K562 (cell line): ENCODE measurements at regions not wholly inside any gene's neighbourhood (a gene's known extent, or its start where the extent isn't known, plus 50 kb on each side); places are given as distances from the start of the nearest gene placed in this dataset.

Experiments used
- ATAC-seq: fragments of 200-7000 bp; cut with Tn5 transposase; 3 replicates; pipeline ENCODE4 v1.9.1; 2020; ENCODE audit warnings: moderate library complexity
- BruUV-seq: library from RNA; stranded (reverse); fragments of 400-500 nt; replicated peaks from 2 replicates; lab custom pipeline; 2021; lab: Mats Ljungman, UMichigan
- CTCF ChIA-PET: fragments of 300-600 bp; formaldehyde crosslinking; extraction: SDS; loops from one replicate; lab custom pipeline; 2021; ENCODE audit warnings: low intra/inter-chr PET ratio; lab: Yijun Ruan, JAX
- POLR2A ChIA-PET: fragments of 300-600, 350-650 bp; sonication (Branson Sonifier 250); formaldehyde crosslinking; extraction: SDS; loops from one replicate; lab custom pipeline; 2021; ENCODE audit warnings: antibody characterized with exemption, inconsistent platforms; lab: Yijun Ruan, JAX
- DNase-seq, 4 experiments: peaks; one replicate each; pipeline versions ENCODE4 v3.0.0 to v3.0.0-alpha.2; 2011 to 2018; ENCODE audit warnings: low spot score in 3 of 4, mixed read lengths in 3 of 4; ENCODE audit errors: extremely low read depth in 1 of 4
- FAIRE-seq: peaks from 2 replicates; lab custom pipeline; 2011; peaks lifted over from hg19 to GRCh38; lab: Jason Lieb, UNC
- H2AFZ ChIP-seq: 2 replicates; pipeline ENCODE4 v1.6.0; 2011; ENCODE audit warnings: low read depth, low read length, control low read depth, inconsistent platforms
- H3K27ac ChIP-seq: fragments of 200-600 bp; 3 replicates; pipeline ENCODE4 v1.8.0; 2011; ENCODE audit warnings: low read depth, mild to moderate bottlenecking, control low read depth, inconsistent platforms, low read length, moderate library complexity, mixed read lengths; ENCODE audit errors: extremely low read depth
- H3K27me3 ChIP-seq, 2 experiments: fragments of 300-600 bp in 1 of 2; 2 replicates in 1 of 2; 3 replicates in 1 of 2; pipeline versions ENCODE4 v1.6.0 to v1.8.0; 2011; ENCODE audit warnings: inconsistent platforms in 2 of 2, low read length in 2 of 2, mild to moderate bottlenecking in 1 of 2, mixed read lengths in 1 of 2, moderate library complexity in 1 of 2; ENCODE audit not compliant: control insufficient read depth in 2 of 2, insufficient read depth in 2 of 2
- H3K36me3 ChIP-seq: fragments of 300-600 bp; 3 replicates; pipeline ENCODE4 v1.8.0; 2011; ENCODE audit warnings: mild to moderate bottlenecking, low read length, inconsistent platforms; ENCODE audit not compliant: control insufficient read depth, insufficient read depth
- H3K4me1 ChIP-seq, 2 experiments: fragments of 200-600 bp in 1 of 2; replicated peaks in 1 of 2; 2 replicates in 1 of 2; 3 replicates in 1 of 2; pipeline versions ENCODE4 v1.5.1 to v1.8.0; 2011; ENCODE audit warnings: inconsistent platforms in 2 of 2, low read length in 2 of 2, mild to moderate bottlenecking in 1 of 2, mixed read lengths in 1 of 2, moderate library complexity in 1 of 2; ENCODE audit not compliant: control insufficient read depth in 2 of 2, insufficient read depth in 2 of 2
- H3K4me2 ChIP-seq: 2 replicates; pipeline ENCODE4 v1.6.1; 2011; ENCODE audit warnings: low read length, control low read depth, inconsistent platforms, mixed read lengths; ENCODE audit not compliant: insufficient read depth
- H3K4me3 ChIP-seq: fragments of 200-600 bp; sonication (generic), shearing (Covaris generic); 2 replicates; pipeline ENCODE4 v1.5.1; 2016; ENCODE audit warnings: control low read depth, inconsistent platforms
- H3K79me2 ChIP-seq: fragments of 200-600 bp; 3 replicates; pipeline ENCODE4 v1.8.0; 2011; ENCODE audit warnings: low read length, inconsistent platforms; ENCODE audit not compliant: control insufficient read depth, insufficient read depth
- H3K9ac ChIP-seq, 2 experiments: 2 replicates each; pipeline versions ENCODE4 v1.6.0 to v1.6.1; 2011; ENCODE audit warnings: low read depth in 2 of 2, low read length in 2 of 2, control low read depth in 1 of 2, inconsistent platforms in 1 of 2, mild to moderate bottlenecking in 1 of 2, mixed read lengths in 1 of 2; ENCODE audit not compliant: insufficient read depth in 1 of 2
- H3K9me1 ChIP-seq: one replicate; pipeline ENCODE4 v1.6.0; 2011; ENCODE audit warnings: inconsistent platforms, mild to moderate bottlenecking, low read length, moderate library complexity; ENCODE audit not compliant: control insufficient read depth, insufficient read depth
- H3K9me3 ChIP-seq: replicated peaks from 2 replicates; pipeline ENCODE4 v1.5.1; 2011; ENCODE audit warnings: low read depth, low read length, inconsistent platforms; ENCODE audit not compliant: control insufficient read depth, insufficient read depth
- H4K20me1 ChIP-seq: replicated peaks from 2 replicates; pipeline ENCODE4 v1.6.1; 2011; ENCODE audit warnings: low read length, inconsistent platforms, mixed read lengths; ENCODE audit not compliant: control insufficient read depth, insufficient read depth
- ATF2 ChIP-seq: sonication (generic); formaldehyde crosslinking; IDR thresholded peaks from 2 replicates; pipeline ENCODE4 v1.8.1; 2022; ENCODE audit warnings: missing genetic modification reagents
- DEAF1 ChIP-seq: fragments of 450-650 bp; formaldehyde crosslinking; IDR thresholded peaks from 2 replicates; pipeline ENCODE4 v1.4.0; 2020; ENCODE audit warnings: mild to moderate bottlenecking, moderate library complexity
- E2F3 ChIP-seq: fragments of 250-450 bp; sonication (Bioruptor Pico); IDR thresholded peaks from 2 replicates; pipeline ENCODE4 v1.4.0; 2020; ENCODE audit warnings: mild to moderate bottlenecking
- ELF4 ChIP-seq: fragments of 450-650 bp; formaldehyde crosslinking; IDR thresholded peaks from 2 replicates; pipeline ENCODE4 v1.4.0; 2022; ENCODE audit warnings: missing genetic modification characterization
- HDAC3 ChIP-seq: fragments of 450-650 bp; IDR thresholded peaks from 2 replicates; pipeline ENCODE4 v1.6.1; 2018; ENCODE audit warnings: borderline replicate concordance, mild to moderate bottlenecking, moderate library complexity; ENCODE audit not compliant: partially characterized antibody
- IRF1 ChIP-seq: sonication (generic); formaldehyde crosslinking; IDR thresholded peaks from 2 replicates; pipeline ENCODE4 v1.8.0; 2022; ENCODE audit warnings: missing genetic modification reagents, mild to moderate bottlenecking, borderline replicate concordance
- NR4A1 ChIP-seq, 2 experiments: fragments of 250-450 bp in 1 of 2; fragments of 450-650 bp in 1 of 2; sonication (Bioruptor Pico) in 1 of 2; IDR thresholded peaks; 2 replicates each; pipeline versions ENCODE4 v1.4.0 to v1.6.1; 2016 to 2020; ENCODE audit warnings: mild to moderate bottlenecking in 2 of 2, missing compliant biosample characterization in 1 of 2, missing genetic modification characterization in 1 of 2, moderate library complexity in 1 of 2
- PRMT5 ChIP-seq: sonication (generic); formaldehyde crosslinking; IDR thresholded peaks from 2 replicates; pipeline ENCODE4 v1.5.0; 2020; ENCODE audit warnings: missing genetic modification reagents
- TAF7 ChIP-seq: fragments of 450-650 bp; IDR thresholded peaks from 2 replicates; pipeline ENCODE4 v1.6.1; 2016; ENCODE audit warnings: missing genetic modification characterization, missing compliant biosample characterization
- TCFL5 ChIP-seq: fragments of 250-450 bp; sonication (Bioruptor Pico); conservative IDR thresholded peaks from 2 replicates; pipeline ENCODE4 v1.6.1; 2021; ENCODE audit warnings: mild to moderate bottlenecking, moderate library complexity, matching md5 sums
- ZNF174 ChIP-seq: fragments of 250-450 bp; sonication (Bioruptor Pico); IDR thresholded peaks from 2 replicates; pipeline ENCODE4 v1.4.0; 2020; ENCODE audit warnings: mild to moderate bottlenecking
- ZNF592 ChIP-seq: fragments of 450-650 bp; IDR thresholded peaks from 2 replicates; pipeline ENCODE4 v1.6.1; 2017; ENCODE audit warnings: antibody characterized with exemption, mild to moderate bottlenecking
- WGBS: fragments of 100-300 bp; shearing (Covaris generic); methylation state at CpG from one replicate; pipeline ENCODE4 v1.1.6; 2016; ENCODE audit warnings: low coverage, mixed read lengths; ENCODE audit not compliant: insufficient coverage; ENCODE audit errors: missing lambda C conversion rate; 5-methylcytosine and 5-hydroxymethylcytosine counted together
- in situ Hi-C: fragments of 300-500 bp; cut with MboI; formaldehyde crosslinking; loops from 4 replicates; pipeline ENCODE4 v1.15.0; 2018; ENCODE audit warnings: inconsistent platforms, mixed read lengths
- intact Hi-C: fragments of 100-400 bp; cut with micrococcal nuclease; formaldehyde crosslinking; loops from 2 replicates; pipeline ENCODE4 v1.14.2; 2022

GRCh38 chr4:15148691-15149090 is 146.4 kb downstream of the CPEB2 start (continued):
- no peak for TF ChIP-seq DEAF1 (CRISPR knock-in tag)
- no peak for TF ChIP-seq IRF1 (CRISPR knock-in tag)

- Histone ChIP-seq H2AFZ (peak overlapping the region; percentile 90), H3K27me3 (no peaks in the 10 kb centered on the region), H3K4me2 (peak overlapping the region; percentile 63), H3K9ac (peak overlapping the region in 1 of 2 experiments; percentile 32; a peak in 2 of 4 replicates), H3K27ac (peak overlapping the region; percentile 82), H3K79me2 (no peaks in the 10 kb centered on the region), H3K9me3 (no peaks in the 10 kb centered on the region), H3K4me1 (peaks cover 23 to 49% of the 10 kb centered on the region in 2 experiments), H4K20me1 (no peaks in the 10 kb centered on the region), H3K4me3 (no peak overlapping the region), H3K9me1 (no peaks in the 10 kb centered on the region), H3K36me3 (no peaks in the 10 kb centered on the region)
- peak; percentile 31 for ATAC-seq
- DNase-seq = peak in 1 of 4 experiments; percentile 14
- POLR2A ChIA-PET = interaction anchor here (0.6 to 1.4 kb wide), 2 partner anchors 15 to 1645 kb away, joined by 3 to 5 read pairs; no protein-coding TSS in a partner anchor
- no peak for FAIRE-seq
- 46% methylated on average over 10 of the region's 10 CpGs for WGBS
- no TSS peak for BruUV-seq
- intact Hi-C loops (no loop called here), in situ Hi-C loops (no loop called here)
- CTCF ChIA-PET = no interaction called here
- TF ChIP-seq HDAC3 = no peak
- no peak for TF ChIP-seq NR4A1 (CRISPR knock-in tag; IDR thresholded peaks at IDR 0.05)
- TF ChIP-seq NR4A1 (tag; IDR thresholded peaks at IDR 0.05) = peak; percentile 66
- no peak for TF ChIP-seq E2F3 (CRISPR knock-in tag)
- no peak for TF ChIP-seq ATF2 (CRISPR knock-in tag)
- no peak for TF ChIP-seq TCFL5 (CRISPR knock-in tag)
- peak; percentile 53; the same call in 1 of the 2 replicates for TF ChIP-seq ZNF592
- TF ChIP-seq TAF7 = no peak
- TF ChIP-seq ZNF174 (CRISPR knock-in tag) = no peak
- TF ChIP-seq ELF4 (CRISPR knock-in tag) = 0 out of 2 replicates have a peak, but pooled peaks have one; percentile 31
- TF ChIP-seq PRMT5 = no peak
Observed at GRCh38 chr4:15149234-15149838, 147.1 kb downstream of the CPEB2 start.
